ENCODE measurements at regions not wholly inside any gene's neighbourhood (a gene's known extent, or its start where the extent isn't known, plus 50 kb on each side); places are given as distances from the start of the nearest gene placed in this dataset.

DNA sequence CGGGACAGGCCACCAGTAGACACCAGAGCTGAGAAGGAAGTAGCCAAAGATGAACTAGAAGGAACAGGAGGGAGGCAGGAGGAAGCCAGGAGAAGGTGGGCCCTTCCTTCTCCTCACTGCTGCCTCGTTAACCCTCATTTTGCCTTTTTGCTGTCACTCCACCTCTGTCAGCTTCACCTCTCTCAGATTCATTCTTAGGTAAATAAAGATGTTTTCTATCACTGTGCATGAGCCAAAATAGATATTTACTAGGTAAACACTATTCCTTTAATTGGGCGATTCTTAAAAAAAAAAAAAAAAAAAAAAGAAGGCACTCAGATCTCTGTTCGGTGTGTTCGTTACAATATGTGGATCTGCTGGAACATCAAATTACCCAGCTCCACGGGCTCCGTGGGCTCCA is 112.3 kb downstream of the GLUL start:
- TF ChIP-seq, protein P1, sequence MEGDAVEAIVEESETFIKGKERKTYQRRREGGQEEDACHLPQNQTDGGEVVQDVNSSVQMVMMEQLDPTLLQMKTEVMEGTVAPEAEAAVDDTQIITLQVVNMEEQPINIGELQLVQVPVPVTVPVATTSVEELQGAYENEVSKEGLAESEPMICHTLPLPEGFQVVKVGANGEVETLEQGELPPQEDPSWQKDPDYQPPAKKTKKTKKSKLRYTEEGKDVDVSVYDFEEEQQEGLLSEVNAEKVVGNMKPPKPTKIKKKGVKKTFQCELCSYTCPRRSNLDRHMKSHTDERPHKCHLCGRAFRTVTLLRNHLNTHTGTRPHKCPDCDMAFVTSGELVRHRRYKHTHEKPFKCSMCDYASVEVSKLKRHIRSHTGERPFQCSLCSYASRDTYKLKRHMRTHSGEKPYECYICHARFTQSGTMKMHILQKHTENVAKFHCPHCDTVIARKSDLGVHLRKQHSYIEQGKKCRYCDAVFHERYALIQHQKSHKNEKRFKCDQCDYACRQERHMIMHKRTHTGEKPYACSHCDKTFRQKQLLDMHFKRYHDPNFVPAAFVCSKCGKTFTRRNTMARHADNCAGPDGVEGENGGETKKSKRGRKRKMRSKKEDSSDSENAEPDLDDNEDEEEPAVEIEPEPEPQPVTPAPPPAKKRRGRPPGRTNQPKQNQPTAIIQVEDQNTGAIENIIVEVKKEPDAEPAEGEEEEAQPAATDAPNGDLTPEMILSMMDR (optimal IDR thresholded peaks at IDR 0.05 in 1 of 3, IDR thresholded peaks at IDR 0.05 in 1 of 3, conservative IDR thresholded peaks at IDR 0.05 in 1 of 3; ENCODE audit: extremely low read depth in 1 of 3, insufficient read depth in 2 of 3, low read length in 3 of 3): no peak
- TF ChIP-seq EZH2 (IDR thresholded peaks at IDR 0.05; ENCODE audit: low read length): no peak

Data from keratinocyte (primary cell).